Nephron (organoid): ENCODE measurements at regions not wholly inside any gene's neighbourhood (a gene's known extent, or its start where the extent isn't known, plus 50 kb on each side); places are given as distances from the start of the nearest gene placed in this dataset.

Experiments
- H3K27ac Mint-ChIP-seq, 3 experiments: 2 replicates each; pipeline ENCODE4 v1.8.0; 2020; ENCODE audit warnings: mixed read lengths in 3 of 3, mild to moderate bottlenecking in 2 of 3, moderate library complexity in 1 of 3
- H3K27me3 Mint-ChIP-seq: 2 replicates; pipeline ENCODE4 v1.8.0; 2021; ENCODE audit warnings: low read depth, mild to moderate bottlenecking, moderate library complexity, mixed read lengths
- H3K36me3 Mint-ChIP-seq: 2 replicates; pipeline ENCODE4 v1.8.0; 2020; ENCODE audit warnings: low read depth, mixed read lengths
- H3K4me1 Mint-ChIP-seq: 2 replicates; pipeline ENCODE4 v1.8.0; 2020; ENCODE audit warnings: mixed read lengths
- H3K4me3 Mint-ChIP-seq, 3 experiments: 2 replicates each; pipeline ENCODE4 v1.8.0; 2020; ENCODE audit warnings: mild to moderate bottlenecking in 3 of 3, mixed read lengths in 3 of 3, moderate library complexity in 2 of 3
- H3K9me3 Mint-ChIP-seq: 2 replicates; pipeline ENCODE4 v1.8.0; 2020; ENCODE audit warnings: mixed read lengths
- TF ChIP-seq, protein P1 (sequence below), 3 experiments: fragments of 200-600 bp; sonication (generic); IDR thresholded peaks; one replicate each; pipeline ENCODE4 v1.5.0; 2021; ENCODE audit warnings: antibody characterized with exemption in 3 of 3; ENCODE audit not compliant: unreplicated experiment in 3 of 3

DNA sequence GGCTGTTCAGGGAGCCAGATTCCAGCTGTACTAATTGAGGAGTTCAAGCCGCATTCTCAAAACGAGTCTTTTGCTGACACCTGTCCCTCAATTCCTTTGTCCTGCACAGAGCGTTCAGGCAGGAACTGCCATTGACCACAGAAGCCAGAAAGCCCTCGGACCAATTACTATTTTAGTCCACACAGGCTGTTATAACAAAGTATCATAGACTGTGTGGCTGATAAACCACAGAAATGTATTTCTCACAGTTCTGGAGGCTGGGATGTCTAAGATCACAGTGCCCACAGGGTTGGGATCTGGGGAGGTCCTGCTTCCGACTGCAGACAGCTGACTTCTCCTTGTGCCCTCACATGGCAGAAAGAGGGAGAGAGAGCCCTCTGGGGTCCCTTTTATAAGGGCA lies 119.8 kb upstream of the ATP6AP2 start:
- Mint-ChIP-seq H3K4me1 (peaks cover 14% of the 10 kb centered on the region), H3K27me3 (peaks cover 10% of the 10 kb centered on the region), H3K4me3 (no peak overlapping the region), H3K27ac (no peak overlapping the region), H3K9me3 (peaks cover 18% of the 10 kb centered on the region), H3K36me3 (no peaks in the 10 kb centered on the region)
- TF ChIP-seq, protein P1, sequence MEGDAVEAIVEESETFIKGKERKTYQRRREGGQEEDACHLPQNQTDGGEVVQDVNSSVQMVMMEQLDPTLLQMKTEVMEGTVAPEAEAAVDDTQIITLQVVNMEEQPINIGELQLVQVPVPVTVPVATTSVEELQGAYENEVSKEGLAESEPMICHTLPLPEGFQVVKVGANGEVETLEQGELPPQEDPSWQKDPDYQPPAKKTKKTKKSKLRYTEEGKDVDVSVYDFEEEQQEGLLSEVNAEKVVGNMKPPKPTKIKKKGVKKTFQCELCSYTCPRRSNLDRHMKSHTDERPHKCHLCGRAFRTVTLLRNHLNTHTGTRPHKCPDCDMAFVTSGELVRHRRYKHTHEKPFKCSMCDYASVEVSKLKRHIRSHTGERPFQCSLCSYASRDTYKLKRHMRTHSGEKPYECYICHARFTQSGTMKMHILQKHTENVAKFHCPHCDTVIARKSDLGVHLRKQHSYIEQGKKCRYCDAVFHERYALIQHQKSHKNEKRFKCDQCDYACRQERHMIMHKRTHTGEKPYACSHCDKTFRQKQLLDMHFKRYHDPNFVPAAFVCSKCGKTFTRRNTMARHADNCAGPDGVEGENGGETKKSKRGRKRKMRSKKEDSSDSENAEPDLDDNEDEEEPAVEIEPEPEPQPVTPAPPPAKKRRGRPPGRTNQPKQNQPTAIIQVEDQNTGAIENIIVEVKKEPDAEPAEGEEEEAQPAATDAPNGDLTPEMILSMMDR (IDR thresholded peaks at IDR 0.05; ENCODE audit: unreplicated experiment in 3 of 3) = no peak

DNA sequence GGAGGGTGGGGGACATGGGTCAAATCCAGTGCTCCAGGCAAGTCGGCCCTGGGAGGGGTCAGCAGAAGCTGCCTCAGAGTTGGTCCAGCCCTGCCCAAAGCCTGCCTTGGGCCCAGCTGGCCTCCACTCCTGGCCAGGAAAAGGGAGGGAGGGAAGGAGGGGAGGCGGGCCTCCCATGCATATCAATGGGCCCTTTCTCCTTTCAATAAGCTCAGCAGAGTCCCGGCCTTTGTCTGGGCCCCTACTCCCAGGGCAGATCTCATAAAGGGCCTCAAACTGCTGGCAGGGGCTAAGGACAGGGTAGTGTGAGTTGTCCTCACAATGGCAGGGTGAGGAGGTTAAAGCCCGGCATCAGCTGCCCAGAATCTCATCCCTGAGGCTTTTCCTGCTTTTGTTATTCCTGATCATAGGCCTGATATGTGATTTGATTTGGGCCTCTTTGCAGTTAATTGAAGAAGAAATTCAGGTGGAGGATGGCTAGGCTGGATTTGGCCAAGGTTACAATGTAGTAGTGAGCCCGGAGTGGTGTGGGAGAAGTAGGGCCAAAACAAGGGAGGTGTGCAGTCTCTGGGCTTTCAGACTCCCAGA lies 121.1 kb upstream of the ATP6AP2 start:
- Mint-ChIP-seq H3K4me1 (peaks cover 9% of the 10 kb centered on the region), H3K27ac (no peak overlapping the region), H3K4me3 (no peak overlapping the region), H3K9me3 (peaks cover 29% of the 10 kb centered on the region), H3K27me3 (peaks cover 7% of the 10 kb centered on the region), H3K36me3 (no peaks in the 10 kb centered on the region)
- TF ChIP-seq, protein P1 (IDR thresholded peaks at IDR 0.05; ENCODE audit: unreplicated experiment in 3 of 3) = no peak

DNA sequence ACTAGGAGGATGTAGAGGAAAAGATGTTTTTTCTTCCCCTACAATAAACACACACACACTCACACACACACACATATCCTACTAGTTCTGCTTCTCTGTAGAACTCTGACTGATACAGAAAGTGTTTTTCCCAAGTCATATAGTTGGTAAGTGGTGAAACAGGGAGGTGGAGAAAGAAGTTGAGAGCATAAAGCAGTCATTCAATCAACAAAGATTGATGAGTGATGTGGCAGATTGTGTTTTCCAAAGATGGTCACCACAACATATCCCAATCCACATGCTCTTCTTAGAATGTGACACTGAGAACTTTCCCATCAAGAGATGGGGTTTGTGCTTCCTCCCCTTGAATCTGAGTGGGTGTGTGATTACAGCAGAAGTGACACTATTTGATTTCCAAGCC lies 123.4 kb upstream of the ATP6AP2 start:
- Mint-ChIP-seq H3K4me3 (no peak overlapping the region), H3K4me1 (peaks cover 5% of the 10 kb centered on the region), H3K27ac (no peak overlapping the region), H3K27me3 (peaks cover 5% of the 10 kb centered on the region), H3K36me3 (no peaks in the 10 kb centered on the region), H3K9me3 (peaks cover 26% of the 10 kb centered on the region)
- TF ChIP-seq, protein P1 (IDR thresholded peaks at IDR 0.05; ENCODE audit: unreplicated experiment in 3 of 3) = no peak

DNA sequence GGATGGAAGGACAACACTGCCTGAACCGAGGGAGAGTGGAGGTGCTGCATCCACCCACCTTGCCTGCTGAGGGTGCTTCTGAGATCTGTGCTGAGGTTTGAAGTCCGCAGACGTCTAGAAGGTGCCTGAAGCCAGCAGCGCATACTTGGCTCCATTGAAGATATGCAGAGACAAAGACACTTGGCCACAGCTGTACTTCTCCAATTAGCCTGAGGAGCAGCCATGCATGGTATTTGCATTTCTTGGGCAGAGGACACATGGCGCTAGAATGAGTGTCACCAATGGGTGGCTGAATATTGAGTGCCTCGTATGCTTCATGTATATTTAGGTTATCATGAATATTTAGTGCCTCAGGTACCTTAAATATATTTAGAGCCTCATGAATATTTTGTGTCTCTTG lies 128.7 kb upstream of the ATP6AP2 start:
- Mint-ChIP-seq H3K27me3 (no peaks in the 10 kb centered on the region), H3K4me1 (peaks cover 5% of the 10 kb centered on the region), H3K9me3 (peaks cover 28% of the 10 kb centered on the region), H3K36me3 (no peaks in the 10 kb centered on the region), H3K4me3 (no peak overlapping the region), H3K27ac (no peak overlapping the region)
- TF ChIP-seq, protein P1 (IDR thresholded peaks at IDR 0.05; ENCODE audit: unreplicated experiment in 3 of 3) = no peak

DNA sequence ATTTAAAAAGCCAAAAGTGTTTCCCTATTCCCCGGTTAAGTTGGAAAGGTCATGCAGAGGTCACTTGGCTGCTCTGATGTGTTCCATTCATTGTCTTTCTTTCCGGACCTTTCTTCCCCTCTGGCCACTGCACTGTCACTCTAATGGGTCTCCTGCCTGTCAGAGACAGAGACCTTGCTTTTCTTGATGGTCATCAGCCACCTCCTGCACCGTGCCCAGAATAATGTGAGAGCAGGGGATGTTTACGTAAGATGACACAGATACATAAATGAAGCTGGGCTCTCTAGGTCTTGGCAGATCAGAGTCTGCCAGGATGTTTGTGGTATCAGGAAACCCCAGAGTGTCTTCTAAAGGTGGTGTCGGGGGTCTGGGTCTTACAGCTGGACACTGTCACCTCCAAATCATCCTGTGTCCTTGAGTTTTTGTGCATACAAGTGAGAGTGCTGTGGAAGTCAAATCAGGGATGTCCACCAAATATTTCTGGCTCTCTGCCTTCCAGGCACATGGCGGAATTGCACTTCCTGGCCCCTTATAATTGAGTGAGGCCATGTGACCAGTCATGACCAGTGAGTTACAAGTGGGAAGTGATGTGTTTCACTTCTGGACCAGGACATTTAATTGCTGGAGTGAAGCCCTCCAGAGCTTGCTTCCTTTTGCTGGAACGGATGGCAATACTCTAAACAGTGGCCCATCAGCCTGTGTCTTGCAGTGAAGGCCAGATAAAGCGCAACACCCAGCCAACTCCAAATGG lies 130.6 kb upstream of the ATP6AP2 start:
- no peak overlapping the region for H3K4me3 Mint-ChIP-seq
- H3K4me1 Mint-ChIP-seq = peaks cover 5% of the 10 kb centered on the region
- H3K27ac Mint-ChIP-seq = no peak overlapping the region
- H3K36me3 Mint-ChIP-seq = no peaks in the 10 kb centered on the region
- H3K27me3 Mint-ChIP-seq = no peaks in the 10 kb centered on the region
- peaks cover 19% of the 10 kb centered on the region for H3K9me3 Mint-ChIP-seq
- TF ChIP-seq, protein P1 (IDR thresholded peaks at IDR 0.05; ENCODE audit: unreplicated experiment in 3 of 3) = no peak

DNA sequence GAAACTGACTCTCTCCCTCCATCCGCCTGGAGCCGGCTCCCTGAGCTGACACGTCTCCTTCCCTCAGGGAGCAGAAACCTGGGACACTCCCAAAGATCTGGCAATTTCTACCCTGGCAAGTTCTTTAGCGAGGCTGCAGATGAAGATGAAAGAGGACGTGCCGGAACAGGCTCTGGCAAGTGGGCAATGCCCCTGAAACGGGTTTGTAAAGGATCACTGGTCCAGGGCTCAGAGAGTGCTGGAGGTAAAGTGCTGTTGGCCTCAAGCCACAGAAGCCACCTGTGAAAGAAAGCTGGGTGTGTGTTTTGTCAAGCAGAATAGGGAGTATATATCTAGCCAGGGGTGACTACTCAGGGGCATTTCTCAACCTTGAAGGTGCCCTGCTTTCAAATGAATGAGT lies 131.4 kb upstream of the ATP6AP2 start:
- peaks cover 15% of the 10 kb centered on the region for H3K9me3 Mint-ChIP-seq
- TF ChIP-seq, protein P1 (IDR thresholded peaks at IDR 0.05; ENCODE audit: unreplicated experiment in 3 of 3) = no peak
- peaks cover 5% of the 10 kb centered on the region for H3K4me1 Mint-ChIP-seq
- no peak overlapping the region for H3K27ac Mint-ChIP-seq
- H3K4me3 Mint-ChIP-seq = no peak overlapping the region
- H3K27me3 Mint-ChIP-seq = no peaks in the 10 kb centered on the region
- no peaks in the 10 kb centered on the region for H3K36me3 Mint-ChIP-seq
